ENCODE measurements at regions not wholly inside any gene's neighbourhood (a gene's known extent, or its start where the extent isn't known, plus 50 kb on each side); places are given as distances from the start of the nearest gene placed in this dataset.

- Histone ChIP-seq H3K27me3 (ENCODE audit: control insufficient read depth, insufficient read depth, low read length) (no peaks in the 10 kb centered on the region), H3K4me3 (ENCODE audit: low read depth, low read length) (no peak overlapping the region), H3K36me3 (ENCODE audit: control insufficient read depth, insufficient read depth, low read length) (no peaks in the 10 kb centered on the region)
- TF ChIP-seq CTCF (IDR thresholded peaks at IDR 0.05; ENCODE audit: insufficient read depth, low read depth, low read length): no peak
- CTCF ChIA-PET: no interaction called here
- DNase-seq (ENCODE audit: low read depth): no peak
- POLR2A ChIA-PET: no interaction called here
These were observed 266.9 kb upstream of the DIAPH2 start for GRCh38 chrX:96417695-96418094.

- ChIA-PET CTCF (no interaction called here), POLR2A (no interaction called here)
- H3K4me3 ChIP-seq (ENCODE audit: low read depth, low read length): no peak overlapping the region
- no peak for TF ChIP-seq CTCF (IDR thresholded peaks at IDR 0.05; ENCODE audit: insufficient read depth, low read depth, low read length)
- no peaks in the 10 kb centered on the region for H3K36me3 ChIP-seq (ENCODE audit: control insufficient read depth, insufficient read depth, low read length)
- H3K27me3 ChIP-seq (ENCODE audit: control insufficient read depth, insufficient read depth, low read length): no peaks in the 10 kb centered on the region
- no peak for DNase-seq (ENCODE audit: low read depth)
These were observed 260.6 kb upstream of the DIAPH2 start for GRCh38 chrX:96424007-96424406.

- ChIA-PET CTCF (no interaction called here), POLR2A (no interaction called here)
- no peak overlapping the region for H3K4me3 ChIP-seq (ENCODE audit: low read depth, low read length)
- no peak for DNase-seq (ENCODE audit: low read depth)
- no peaks in the 10 kb centered on the region for H3K36me3 ChIP-seq (ENCODE audit: control insufficient read depth, insufficient read depth, low read length)
- H3K27me3 ChIP-seq (ENCODE audit: control insufficient read depth, insufficient read depth, low read length): no peaks in the 10 kb centered on the region
- no peak for TF ChIP-seq CTCF (IDR thresholded peaks at IDR 0.05; ENCODE audit: insufficient read depth, low read depth, low read length)
These were observed 259.4 kb upstream of the DIAPH2 start for GRCh38 chrX:96425200-96425599.

GRCh38 chrX:96430756-96431455 lies 253.7 kb upstream of the DIAPH2 start:
- Histone ChIP-seq H3K4me3 (ENCODE audit: low read depth, low read length) (no peak overlapping the region), H3K27me3 (ENCODE audit: control insufficient read depth, insufficient read depth, low read length) (no peaks in the 10 kb centered on the region), H3K36me3 (ENCODE audit: control insufficient read depth, insufficient read depth, low read length) (no peaks in the 10 kb centered on the region)
- TF ChIP-seq CTCF (IDR thresholded peaks at IDR 0.05; ENCODE audit: insufficient read depth, low read depth, low read length): no peak
- POLR2A ChIA-PET: no interaction called here
- CTCF ChIA-PET: no interaction called here
- no peak for DNase-seq (ENCODE audit: low read depth)

GRCh38 chrX:96432647-96433046 lies 252.0 kb upstream of the DIAPH2 start:
- ChIA-PET POLR2A (no interaction called here), CTCF (no interaction called here)
- Histone ChIP-seq H3K4me3 (ENCODE audit: low read depth, low read length) (no peak overlapping the region), H3K36me3 (ENCODE audit: control insufficient read depth, insufficient read depth, low read length) (no peaks in the 10 kb centered on the region), H3K27me3 (ENCODE audit: control insufficient read depth, insufficient read depth, low read length) (no peaks in the 10 kb centered on the region)
- TF ChIP-seq CTCF (IDR thresholded peaks at IDR 0.05; ENCODE audit: insufficient read depth, low read depth, low read length): no peak
- DNase-seq (ENCODE audit: low read depth): no peak
